NCI-H146 treated with DMSO at 0.1 percent for 48 hours (cell line): ENCODE measurements at regions not wholly inside any gene's neighbourhood (a gene's known extent, or its start where the extent isn't known, plus 50 kb on each side); places are given as distances from the start of the nearest gene placed in this dataset.

ENCODE experiments used
- DNase-seq: peaks from one replicate; lab custom pipeline; 2025; ENCODE audit not compliant: unreplicated experiment; lab: John Stamatoyannopoulos, UW

DNA sequence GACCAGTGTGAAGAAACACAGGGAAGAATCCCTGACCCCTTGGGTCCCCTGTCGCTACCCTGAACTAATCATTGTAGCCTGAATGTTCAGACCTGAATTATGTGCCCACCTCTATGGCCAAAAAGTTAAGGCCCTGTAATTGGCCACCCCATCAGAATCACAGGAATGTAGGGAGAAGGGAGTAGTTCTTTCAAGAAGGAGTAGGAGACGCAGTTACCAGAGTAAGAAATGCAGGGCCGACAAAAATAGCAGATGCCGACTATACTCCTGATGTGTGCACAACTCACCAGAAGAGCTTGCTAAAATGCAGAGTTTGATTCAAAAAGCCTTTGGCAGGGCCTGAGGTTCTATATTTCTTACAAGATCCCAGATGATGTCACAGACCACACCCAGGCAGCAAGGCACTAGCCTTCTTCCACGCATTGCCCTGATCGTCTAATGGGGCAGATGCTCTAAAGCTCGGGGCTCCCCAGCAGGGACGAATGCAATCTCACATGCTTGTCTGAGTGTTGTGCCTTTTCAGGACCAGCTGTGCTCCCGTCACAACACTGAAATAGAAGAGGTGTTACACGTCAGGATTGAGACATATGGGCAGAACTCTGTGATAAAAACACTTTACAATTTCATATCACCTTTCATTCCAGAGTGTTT lies 161.0 kb upstream of the FAM241A start:
- DNase-seq: no peak

DNA sequence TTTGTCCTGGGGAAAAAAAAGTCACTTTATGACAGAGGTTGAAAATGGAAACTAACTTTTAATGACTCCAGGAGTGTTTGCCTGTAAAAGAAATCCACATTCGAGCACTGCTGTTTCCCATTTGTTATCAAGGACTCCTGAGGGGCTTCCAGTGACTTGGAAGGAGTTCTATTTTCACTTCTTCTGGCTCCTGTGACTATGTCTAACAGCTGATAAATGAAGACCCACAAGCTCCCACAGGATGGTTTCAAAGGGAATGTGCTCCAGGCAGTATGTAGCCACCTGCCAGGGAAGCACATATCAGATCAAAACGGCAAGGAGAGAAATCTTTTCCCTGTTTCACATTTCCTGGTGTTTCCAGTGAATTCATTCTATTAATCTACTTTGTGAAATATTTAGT lies 159.8 kb upstream of the FAM241A start:
- DNase-seq: no peak

DNA sequence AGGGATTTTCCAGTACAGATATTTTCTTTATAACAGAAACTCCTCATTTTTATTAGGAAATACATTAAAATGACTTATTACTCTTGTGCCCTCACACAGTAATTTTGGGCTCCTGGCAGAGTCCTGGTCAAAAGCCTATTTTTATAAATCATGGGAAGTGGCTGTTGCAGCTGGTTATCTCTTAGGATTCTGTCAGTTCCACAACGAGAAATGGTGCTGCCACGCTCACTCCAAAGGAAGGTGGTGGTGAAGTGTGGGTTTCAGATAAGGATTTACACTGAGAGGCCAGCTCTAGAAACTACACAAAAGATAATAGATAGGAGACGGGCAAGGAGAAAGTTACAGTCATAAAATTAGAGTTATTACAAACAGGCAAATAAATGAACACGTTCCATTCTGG lies 159.2 kb upstream of the FAM241A start:
- DNase-seq: no peak

DNA sequence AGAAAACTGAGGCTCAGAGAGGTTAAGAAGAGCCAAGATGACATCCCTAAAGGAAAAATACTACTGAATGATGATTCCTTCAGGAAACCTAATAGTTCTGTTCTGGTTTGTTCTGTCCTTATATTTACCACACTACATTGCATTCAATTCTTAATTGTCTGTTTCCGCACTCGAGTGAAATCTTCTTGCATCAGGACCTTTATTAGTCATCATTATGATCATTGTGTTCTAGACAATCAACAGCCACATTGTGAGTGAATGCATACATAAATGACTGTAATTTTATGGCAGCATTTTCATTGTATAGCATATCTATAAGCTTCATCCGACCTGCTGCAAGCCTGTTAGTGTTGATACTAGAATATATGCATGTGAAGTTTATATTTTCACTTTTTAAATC lies 156.7 kb upstream of the FAM241A start:
- DNase-seq: no peak

DNA sequence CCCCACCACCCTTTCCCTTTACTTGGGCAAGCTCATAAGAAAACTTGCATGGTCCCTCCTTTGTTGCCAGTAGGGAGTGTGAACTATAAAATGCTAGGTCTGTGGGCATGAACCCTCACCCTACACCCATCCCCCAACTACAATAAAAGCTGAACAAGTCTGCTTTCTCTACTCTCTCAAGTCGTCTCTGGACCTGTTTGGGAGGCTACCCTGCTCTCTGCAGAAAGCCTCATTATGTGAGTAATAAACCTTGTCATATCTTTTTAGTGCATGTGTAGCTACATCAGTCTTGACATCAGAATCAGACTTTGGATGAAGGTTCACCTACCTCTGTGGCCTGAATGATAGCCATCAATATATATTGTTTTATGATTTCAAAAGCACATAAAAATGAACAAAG lies 155.4 kb upstream of the FAM241A start:
- no peak for DNase-seq

DNA sequence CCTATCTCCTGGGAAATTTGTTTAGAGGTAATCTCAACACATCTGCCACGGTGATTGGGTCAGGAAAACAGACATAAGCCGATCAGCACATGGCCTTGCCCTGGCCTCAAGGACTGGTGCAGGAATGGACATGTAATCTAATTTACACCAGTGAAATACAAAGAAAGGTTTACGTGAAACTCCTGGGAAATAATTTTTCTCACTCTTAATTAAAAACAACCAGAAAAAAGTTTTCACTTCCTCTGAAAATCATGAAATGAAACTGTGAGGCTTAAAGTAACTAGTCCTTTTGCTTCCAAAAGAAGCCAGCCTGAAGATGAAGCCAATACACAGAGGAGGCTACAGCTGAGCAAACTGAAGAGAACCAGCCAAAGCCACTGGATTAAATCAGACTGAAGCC lies 154.1 kb upstream of the FAM241A start:
- DNase-seq: no peak

DNA sequence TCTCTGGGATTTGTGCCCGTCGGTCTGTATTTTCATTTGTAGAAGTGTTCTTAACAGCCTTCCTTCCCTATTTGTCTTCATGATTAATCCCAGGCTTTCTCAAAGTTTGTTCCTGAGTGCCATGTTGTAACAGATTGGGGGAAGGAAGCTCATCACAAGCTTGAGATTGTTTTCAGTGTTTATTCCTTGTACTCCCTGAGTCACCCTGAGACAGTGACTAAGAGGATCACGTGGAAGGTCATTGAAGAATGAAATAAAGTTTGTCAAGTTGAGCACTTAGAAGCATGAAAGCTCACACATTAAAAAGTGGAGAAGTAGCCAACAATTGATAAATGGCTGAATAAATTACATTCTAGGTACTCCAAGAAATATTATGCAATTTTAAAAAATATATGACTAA lies 153.5 kb upstream of the FAM241A start:
- no peak for DNase-seq

DNA sequence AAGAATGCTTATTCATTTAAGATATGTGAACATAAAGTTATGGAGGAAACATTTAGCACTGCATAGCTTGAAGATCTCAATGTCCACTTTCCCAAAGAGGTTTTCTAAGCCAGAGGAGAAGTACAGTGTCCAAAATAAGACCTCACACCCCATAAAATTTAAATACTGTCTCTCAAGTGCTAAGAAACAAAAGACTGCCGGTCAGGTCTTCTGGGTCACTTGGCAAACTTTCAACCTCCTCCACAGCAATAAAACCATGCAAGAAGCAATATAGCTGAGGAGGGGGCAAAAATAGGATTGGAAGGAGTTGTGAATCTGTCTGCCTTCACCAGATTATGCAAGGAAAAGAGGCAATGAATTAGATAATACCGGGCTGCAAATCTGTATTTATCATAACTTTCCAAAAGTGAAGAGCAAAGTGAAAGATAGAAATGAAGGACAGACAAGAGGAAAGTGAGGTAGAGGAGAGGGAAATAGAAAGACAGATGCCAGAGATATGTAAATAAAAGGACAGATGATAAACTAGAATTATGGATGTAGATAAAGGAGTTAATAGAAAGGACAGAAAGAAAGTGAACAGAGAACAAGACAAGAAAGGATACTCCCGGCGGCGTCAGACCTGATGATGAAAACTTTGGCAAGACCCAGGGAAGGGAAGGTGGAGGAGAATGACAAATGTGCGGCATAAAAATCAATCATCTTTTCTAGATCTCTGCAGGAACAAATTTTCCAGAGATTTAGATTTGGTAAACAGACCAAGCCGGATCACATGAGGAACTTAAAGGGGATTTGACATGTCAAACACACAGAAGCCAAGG lies 152.7 kb upstream of the FAM241A start:
- no peak for DNase-seq

DNA sequence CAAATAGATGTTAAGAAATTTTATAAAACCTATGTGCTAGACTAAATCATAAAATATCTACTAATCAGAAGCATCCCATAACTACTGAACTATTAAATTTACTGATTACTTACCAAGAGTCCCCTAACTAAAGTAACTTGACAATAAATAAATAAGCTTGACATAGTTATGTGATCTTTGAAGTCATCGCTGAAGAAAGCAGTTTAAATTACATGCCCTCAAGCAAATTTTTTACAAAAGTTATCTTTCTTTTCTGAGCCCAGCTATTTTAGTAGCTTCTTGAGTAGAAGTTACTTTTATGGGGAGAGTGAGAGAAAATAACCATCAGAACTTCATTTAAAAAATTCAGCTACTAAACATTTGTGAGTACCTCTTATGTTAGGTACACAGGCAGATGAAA lies 150.9 kb upstream of the FAM241A start:
- DNase-seq: no peak

DNA sequence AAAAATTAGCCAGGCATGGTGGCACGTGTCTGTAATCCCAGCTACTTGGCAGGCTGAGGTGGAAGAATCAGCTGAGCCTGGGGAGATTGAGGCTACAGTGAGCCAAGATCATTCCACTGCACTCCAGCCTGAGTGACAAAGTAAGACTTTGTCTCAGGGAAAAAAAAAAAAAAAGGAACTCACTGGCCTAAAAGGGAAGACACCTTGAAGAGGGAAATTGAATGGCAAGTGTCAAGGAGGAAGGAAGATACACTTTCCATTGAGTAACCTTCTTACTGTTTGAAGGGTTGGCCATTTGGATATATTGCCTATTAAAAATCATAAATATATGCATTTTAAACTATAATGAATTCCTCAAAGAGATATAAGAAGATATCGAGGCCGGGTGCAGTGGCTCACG lies 147.5 kb upstream of the FAM241A start:
- no peak for DNase-seq

DNA sequence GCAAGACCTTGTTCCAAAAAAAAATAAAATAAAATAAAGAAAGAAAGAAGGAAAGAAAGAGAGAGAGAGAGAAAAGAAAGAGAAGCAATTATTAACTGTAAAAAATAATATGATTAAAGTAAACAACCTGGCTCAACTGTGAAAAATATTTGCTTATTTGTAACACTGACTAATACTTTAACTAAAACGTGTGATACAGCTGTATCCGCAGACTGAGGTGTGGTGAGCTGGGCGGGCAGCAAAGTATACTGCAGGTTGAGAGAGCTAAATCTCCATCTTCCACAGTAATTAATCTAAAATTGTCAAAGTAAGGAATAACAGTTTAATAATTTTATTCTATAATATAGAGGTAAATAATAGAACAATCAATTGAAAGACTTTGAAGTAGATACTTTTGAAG lies 145.5 kb upstream of the FAM241A start:
- DNase-seq: no peak

DNA sequence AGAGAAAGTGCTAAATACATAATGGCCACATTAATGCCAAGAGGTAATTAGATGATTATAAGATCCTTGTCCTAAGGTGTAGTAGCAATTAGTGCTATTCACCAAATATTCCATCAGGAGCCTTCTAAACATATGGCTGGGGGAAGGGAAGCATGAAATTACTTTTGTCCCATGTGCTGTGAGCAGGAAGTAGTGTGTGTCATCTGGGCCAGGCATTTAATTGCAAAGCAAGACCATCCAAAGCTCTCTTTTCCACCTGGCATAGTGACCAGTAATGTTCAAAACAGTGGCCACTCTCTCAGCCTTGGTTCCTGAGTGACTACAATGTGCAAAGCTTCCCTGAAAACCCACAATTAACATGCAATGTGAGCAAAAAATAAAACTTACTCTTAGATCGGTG lies 144.2 kb upstream of the FAM241A start:
- no peak for DNase-seq

DNA sequence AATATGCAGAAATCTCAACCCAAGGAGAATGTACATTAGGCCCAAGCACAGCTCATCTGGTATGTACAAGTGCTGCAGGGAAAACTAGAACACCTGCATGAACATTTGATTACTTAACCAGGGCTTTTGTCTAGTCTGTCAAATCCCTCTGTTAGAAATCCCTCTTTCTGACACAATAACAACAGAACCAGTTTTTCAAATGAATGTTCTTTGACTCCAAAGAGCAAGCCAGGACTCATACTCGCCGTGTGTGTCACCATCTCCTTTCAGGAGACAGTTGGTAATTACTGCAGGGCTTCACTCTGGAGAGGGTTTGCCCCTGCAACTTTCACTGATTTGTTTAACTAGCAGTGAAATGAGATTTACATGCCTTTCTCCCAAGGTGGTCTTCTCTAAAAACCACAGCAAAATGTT lies 143.0 kb upstream of the FAM241A start:
- DNase-seq: no peak

DNA sequence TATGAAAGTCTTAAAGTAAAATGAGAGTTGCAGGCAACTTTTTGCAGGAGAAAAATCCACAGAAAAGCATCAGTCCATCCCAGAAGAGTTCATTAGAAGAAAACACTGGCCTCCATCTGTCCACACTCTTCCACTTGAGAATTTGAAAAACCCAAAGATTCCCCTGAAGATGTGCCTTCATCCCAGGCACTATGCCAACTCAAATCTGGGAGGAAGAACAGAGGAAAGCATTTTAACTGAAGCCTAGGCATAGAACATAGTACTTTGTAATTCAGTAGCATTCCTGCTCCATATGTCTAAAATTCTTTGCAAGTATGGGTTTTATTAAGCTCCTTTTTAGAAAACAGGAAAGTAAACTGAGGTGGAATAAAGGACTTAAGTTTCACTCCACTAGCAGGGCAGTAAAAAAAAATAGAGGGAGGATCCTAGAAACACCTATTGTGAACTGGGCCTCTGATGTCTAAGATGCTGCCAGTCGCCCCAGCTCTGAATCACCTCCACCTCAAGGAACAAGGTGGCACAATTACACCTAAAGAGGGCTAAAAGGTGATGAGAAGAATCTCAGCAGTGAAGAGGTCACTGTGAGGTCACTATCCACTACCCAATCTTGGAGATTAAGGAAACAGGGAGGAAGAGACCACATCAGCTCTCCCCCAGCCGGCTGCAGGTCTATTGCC lies 141.9 kb upstream of the FAM241A start:
- DNase-seq: no peak

DNA sequence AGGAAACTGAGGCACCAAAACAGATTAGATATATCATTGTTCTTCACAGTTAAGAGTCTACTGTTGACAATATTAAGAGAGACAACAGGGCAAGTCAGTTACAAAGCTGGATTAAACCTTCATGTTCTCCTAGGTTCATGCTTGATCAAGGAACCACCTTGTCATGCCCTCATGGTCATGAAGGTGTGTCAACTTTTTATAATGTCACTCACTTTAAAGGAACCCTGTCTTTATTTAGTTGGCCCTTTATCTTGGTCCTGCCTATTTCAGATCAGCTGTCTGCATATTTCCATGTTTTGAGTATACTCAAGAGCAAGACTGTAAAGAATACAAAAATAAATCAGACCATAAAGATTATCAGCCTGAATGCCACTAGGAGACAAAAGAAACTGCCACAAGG lies 140.2 kb upstream of the FAM241A start:
- DNase-seq: no peak

DNA sequence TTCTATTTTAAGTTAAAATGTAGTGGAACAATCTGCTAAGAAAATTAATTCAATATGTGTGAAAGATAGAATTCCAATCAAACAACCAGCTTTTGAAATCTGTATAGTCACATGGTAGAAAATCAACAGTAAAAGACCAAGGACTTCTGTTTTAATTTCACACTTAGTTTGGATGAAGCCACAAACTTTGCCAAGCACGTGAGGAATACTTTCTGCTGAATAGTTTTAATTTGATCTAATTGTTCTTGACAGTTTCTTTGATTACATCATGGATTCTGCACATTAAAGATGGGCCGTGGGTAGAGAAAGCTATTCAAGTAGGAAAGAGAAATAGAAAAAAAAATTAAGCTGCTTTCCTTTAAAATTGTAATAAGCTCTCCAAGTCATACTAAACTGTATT lies 137.9 kb upstream of the FAM241A start:
- DNase-seq: no peak

DNA sequence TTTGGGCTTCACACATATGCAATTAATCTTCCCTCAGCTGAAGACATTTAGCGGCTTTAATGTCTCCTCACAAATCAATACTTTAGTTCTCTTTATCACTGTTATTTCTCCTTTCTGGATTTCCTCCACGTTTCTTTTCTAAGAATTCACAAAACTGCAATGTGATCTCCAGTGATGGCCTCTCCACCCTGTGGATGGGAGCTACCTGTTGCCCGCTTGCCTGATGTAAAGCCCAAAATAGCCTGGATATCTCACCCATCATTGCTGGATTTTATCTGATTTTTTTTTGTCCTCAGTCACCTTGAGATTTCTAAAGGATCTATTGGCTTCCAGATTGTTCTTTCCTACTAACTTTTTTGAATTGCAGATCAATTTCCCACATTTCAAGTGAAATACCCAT lies 129.3 kb upstream of the FAM241A start:
- DNase-seq: no peak

DNA sequence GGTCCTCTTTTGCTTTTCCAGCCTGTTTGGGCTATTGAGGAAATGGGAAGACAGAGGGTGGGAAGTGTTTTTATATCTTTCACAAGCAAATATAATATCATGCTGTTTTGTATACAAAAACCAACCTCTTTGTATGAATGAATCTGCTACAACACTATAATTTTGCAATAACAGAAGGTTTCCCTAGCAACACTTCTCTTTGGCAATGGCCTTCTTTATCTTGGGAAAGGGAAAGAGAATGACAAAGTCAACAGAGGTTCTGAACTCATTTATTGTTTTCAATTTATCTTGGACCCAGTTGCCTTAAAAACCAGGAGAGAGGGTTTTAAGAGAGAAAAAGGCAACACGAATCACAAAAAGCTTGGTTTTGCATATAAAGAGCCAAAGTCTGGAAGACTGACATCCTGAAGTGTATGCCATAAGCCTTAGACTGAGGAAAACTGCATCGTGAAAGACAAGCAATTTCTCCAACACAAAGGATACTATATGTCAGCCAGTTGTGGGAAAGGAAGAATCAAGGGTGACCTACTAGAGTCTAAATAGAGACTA lies 121.8 kb upstream of the FAM241A start:
- DNase-seq: no peak

DNA sequence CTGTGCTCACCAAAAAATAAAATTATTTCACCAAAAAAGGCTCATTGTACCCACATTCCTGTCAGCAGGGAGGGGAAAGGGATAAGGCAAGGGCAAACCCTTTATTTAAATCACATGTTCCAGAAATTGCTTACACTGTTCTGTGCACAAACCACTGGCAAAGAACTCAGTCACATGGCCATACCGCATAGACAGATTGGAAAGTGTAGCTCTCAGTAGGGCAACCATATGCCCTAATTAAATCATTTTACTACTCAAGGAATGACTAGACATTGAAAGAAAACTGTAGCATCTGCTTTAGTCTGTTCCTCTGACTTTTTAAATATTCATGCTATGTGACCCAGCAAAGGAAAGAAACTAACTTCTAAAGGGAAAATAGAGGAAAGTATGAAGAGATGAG lies 119.2 kb upstream of the FAM241A start:
- DNase-seq: no peak

DNA sequence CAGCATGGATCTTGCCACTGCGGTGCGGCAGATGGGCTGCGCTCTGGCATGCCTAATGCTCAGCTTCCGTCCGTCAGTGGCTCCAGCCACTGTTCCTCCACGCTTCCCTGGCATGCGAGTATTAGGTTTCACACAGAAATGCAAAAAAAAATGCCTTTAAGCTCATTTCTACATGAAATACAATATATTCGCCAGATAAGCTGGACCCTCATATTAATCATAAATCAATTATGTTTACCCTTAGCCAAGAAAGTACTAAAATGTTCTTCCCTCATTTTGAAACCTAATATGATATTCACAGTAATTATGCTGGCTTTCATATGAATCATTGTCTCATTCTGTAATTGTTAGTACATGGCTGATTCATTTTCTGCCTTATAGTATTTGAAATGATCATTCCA lies 115.5 kb upstream of the FAM241A start:
- DNase-seq: no peak

DNA sequence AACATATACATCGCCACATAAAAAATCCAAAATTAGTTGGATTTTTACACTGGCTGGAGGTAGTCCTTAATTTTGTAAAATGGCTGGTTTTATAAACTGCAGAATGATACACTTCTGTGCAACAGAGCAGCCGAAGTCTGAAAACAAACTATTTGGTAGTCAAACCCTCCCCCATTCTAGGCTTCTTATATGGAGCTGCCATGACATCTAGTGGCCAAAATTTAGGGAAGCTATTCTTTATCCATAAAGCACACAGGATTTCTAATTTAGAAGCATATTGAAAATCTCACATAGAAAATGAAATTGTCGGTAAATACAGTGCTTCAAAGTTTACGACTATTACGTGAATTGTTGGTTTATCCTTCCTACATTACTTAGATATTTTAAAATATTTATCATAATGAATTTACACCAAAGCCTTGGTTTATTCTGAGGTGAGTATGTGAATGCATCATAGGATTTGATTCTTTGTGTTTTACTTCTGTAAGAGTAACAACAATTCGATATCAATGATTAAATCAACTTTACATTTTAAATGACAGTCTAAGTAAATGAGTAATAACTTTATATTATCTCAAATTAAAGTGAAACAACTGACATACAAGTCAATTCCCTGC lies 113.4 kb upstream of the FAM241A start:
- peak; percentile 0 for DNase-seq

DNA sequence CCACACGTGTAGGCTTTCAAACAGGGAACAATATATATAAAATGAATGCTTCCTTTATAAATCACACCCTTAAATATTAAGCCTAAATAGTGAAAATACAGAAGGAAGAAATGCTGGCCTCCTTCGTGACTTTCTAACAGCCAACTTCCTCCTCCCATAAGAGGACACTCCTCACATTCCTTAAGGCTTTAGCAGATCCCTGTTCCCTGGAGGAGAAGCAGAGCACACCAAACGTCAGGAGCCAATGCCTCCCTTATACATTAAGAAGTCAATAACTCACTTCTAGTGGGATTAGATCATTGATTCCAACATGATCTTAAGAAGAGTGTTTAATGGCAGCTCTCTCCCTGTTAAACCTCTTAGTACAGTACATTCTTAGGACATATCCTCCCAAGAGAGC lies 108.4 kb upstream of the FAM241A start:
- no peak for DNase-seq
